Nucleus accumbens (tissue), 56 donors: ENCODE measurements at regions not wholly inside any gene's neighbourhood (a gene's known extent, or its start where the extent isn't known, plus 50 kb on each side); places are given as distances from the start of the nearest gene placed in this dataset.
A peak's percentile ranks its signal among the peaks of the same experiment; 100 is the strongest.

Experiments used
- DNase-seq, 56 donors: peaks; one replicate each; lab custom pipeline; 2025; lab: John Stamatoyannopoulos, UW

- DNase-seq = no peak
These were observed 75.4 kb upstream of the LINC01488 start for GRCh38 chr11:69406060-69406459.

DNA sequence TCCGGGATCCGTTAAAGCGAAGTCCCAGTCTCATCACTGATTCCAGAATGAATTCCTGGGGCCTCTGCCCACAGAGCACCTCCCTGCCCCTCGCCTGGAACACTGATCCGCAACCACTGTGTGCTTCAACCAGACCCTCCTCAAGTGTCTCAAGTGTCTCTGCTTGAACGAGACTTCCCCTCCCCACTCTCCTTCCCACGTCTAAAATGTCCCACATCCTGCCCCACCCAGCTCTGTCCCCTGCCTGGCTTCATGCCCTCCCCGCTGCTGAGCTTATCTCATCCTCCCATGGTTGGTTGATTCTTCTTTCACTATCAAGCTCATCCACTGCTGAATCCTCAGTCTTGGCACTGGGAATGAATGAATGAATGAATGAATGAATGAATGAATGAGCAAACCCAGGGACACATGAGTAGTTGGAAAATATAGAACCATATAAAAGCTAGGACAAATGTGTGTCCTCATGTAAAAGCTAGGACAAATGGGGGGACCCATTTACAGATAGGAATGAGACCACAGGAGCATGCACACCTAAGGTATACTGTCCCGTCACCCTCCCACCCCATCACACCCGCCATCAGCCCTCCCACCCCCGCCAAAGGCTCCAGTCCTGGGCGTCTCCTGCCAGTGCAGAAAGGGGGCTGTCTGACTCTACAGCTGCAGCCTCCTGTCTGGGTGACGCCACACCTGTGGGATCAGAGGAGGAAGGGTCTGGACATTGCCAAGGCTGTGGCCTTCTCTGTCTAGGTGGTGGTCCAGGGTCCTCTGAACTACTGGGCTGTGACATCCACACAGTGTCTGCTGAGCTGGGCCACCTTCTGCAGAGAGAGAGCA, 71.4 kb upstream of the LINC01488 start:
- no peak for DNase-seq

DNA sequence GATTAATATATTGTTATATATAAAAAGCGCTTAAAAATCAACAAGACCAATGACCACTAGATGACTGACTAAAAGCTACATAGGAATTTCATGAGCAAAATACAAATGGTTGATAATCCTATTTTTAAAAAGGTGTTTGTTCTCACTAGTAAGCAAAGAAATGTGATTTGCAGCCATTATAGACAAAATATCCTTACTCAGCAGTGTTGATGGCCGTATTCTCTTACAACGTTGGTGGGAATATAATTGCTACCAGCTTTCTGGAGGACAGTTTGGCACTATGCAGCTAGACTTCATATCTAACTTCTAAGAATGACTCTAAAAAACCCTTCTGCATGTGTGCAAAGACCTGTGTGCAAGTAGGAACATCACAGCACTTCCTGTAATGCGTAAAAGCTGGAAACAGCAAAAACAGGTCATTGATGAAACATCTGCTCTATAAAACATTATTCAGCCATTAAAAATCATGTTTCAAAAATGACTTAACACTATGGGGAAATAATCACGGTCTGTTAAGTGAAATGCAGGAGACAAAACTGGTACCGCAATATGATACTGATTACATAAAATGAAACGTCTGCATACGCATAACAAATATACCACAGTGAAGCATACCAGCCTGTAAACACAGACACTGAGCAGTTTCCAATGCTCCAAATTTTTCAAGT, 70.1 kb upstream of the LINC01488 start:
- no peak for DNase-seq

- no peak for DNase-seq
These were observed 68.3 kb upstream of the LINC01488 start for GRCh38 chr11:69413015-69413801.

GRCh38 chr11:69413993-69414392, 67.5 kb upstream of the LINC01488 start:
- DNase-seq = no peak

DNA sequence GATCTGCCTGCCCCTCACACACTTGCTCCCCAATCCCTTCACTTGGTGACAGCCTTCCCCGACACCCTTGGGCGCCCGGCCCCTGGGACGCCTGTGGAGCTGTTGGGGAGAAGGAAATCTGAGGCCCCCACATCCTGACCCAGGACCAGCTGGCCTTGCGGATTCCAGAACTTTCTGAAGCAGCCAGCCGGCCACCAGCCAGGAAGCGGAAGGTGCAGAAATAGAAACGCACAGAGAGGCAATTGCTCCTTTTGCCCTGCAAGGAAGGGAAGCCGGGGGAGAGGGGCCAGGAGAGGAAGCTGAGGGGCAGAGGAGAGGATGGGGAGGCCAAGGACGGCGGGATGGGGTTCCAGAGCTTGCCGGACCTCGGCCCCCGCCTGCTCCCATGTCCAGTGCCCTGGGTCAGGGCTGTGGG, 66.7 kb upstream of the LINC01488 start:
- DNase-seq = peak in 14 of 56 donors; percentile 8 to 46 (median 22)

DNA sequence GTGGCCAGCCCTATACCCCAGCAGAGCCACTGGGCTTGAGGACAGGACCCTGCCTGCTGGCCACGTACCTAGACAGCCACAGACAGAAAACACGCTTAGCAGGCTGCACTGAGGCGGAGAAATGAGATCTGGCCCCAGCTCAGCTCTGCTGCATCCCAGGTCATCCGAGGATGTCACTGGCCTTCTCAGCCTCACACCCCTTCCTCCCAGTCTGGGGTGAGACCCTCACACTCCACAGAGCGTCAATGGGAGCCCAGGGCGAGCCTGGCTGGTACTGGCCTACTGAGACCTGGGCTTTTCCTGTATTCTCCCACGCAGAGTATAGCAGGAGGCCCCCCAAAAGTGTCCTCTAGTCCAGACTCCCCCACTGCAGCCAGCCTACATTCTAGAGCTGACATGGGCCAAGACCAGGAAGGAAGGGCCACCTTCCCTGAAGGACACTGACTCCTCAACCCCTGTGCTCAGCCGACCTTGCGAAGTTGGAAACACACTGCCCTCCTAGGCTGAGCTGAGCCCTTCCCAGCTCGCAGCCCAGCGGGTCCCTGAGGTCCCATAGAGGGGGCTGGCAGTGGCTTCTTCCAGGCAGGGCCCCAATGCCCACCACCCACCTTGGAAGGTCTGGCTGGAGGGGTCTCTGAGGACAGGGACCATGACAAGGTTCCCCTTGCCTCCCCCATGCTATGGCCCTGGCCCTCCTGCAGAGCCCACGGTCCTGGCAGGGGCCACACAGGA, 65.9 kb upstream of the LINC01488 start:
- no peak for DNase-seq

GRCh38 chr11:69416143-69416515, 65.3 kb upstream of the LINC01488 start:
- DNase-seq = no peak

DNA sequence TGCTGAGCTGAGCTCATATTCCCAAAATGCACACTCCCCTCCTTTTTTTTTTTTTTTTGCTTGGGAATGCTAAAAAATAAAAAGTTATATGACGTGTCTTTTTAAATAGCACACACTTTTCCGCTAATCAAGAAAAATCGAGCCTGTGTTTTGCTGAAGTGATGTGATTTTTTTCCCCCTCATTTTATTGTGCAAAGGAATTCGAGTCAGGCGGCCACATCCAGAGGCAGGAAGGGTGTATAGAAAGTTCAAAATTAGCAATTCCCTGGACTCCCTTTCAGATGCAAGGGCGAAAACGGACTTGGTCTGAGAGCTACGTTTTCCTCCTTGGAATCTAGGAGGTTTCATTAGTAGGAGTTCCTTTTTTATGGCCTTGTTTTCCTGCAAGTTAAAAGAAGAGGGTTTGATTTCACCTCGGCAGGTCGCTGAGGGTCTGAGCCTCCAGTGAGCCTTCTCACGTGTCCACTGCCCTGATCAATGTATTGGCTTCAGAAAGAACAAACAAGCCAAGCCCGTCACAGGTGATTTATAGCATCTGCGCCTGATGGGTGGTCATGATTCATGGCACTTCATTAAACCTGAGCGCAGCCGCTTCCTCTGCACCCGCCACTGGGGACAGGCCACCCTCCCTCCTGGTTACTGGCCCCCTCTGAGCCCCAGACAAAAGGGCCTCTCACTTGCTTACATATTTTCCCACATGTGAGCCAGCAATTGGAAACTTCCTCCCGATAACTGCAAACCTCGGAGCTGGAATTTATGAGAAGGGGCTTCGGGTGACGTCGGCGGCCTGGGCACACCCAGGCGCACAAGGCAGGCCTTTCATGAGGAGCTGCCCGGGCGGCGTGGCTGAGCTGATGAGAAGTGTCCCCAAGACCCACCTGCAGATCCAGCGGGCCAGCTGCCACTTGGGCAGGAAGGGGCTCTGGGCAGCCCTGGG, 64.4 kb upstream of the LINC01488 start:
- no peak for DNase-seq

DNA sequence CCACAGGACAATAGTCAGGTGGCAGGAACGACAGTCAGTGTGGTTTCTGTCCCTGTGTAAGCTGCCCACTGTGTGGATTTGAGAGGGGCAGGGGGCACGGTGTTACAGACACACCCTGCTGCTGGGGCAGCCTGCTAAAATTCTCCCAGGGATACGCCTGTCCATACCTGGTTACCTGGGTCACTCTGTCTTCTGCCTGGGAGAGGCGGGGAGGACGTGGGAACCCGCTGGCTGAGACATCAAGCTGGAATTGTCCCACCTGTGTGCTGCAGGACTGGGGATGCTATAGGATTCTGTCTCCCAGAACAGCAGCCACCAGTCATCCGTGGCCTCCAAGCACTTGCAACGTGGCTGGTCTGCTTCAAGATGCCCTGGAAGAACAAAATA, 63.8 kb upstream of the LINC01488 start:
- no peak for DNase-seq

- no peak for DNase-seq
These were observed 62.7 kb upstream of the LINC01488 start for GRCh38 chr11:69418576-69419296.

DNA sequence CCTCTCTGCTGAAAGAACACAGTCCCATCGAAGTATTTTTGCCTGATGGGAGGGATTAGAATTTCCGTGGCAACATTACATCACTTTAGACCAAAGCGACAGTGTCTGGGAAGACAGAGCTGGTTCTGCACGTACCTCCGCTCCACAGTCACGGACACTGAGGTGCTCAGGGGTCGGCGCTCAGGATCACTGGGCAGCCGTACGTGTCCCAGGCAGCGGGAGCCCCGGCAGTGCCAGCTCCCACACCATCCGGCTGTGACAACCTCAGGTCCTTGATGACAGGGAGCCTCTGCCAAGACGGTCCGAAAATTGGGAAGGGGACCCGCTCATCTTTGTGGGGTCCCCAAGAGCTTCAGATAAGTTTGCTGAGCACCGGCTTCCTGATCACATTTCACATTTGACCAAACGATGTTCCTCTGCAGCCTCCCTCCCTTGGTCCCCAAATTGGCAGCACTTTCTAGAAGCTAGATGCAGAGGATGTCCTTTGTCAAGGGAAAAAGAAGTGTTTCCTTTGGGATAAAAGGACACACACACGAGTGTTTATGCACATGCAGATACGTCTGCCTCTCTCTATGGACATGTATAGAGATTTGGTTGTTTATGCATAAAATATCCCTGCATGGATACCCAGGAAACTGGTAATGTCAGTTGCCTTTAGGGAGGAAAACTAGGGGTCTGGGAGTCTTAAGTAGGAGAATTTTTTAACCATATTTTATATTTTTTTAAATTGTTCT, 61.6 kb upstream of the LINC01488 start:
- no peak for DNase-seq

- DNase-seq = no peak
These were observed 58.8 kb upstream of the LINC01488 start for GRCh38 chr11:69422645-69423044.

GRCh38 chr11:69423181-69423580, 58.3 kb upstream of the LINC01488 start:
- no peak for DNase-seq

GRCh38 chr11:69423611-69424385, 57.7 kb upstream of the LINC01488 start:
- DNase-seq = no peak

DNA sequence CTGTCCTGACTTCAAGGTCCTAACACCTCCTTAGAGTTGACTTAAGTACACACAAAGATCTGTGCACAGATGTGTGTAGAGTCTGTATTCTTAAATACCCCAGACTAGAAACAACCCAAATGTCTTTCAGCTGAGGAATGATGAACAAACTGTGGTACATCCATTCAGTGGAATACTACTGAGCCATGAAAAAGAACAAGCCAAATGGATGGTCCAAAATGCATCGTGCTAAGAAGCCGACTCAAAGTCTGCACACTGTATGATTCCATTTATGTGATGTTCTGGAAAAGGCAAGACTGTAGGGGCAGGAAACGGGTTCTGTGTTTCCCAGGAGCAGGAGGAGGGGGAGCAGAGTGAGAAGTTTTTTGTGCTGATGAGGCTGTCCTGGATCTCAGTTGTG, 56.7 kb upstream of the LINC01488 start:
- no peak for DNase-seq

DNA sequence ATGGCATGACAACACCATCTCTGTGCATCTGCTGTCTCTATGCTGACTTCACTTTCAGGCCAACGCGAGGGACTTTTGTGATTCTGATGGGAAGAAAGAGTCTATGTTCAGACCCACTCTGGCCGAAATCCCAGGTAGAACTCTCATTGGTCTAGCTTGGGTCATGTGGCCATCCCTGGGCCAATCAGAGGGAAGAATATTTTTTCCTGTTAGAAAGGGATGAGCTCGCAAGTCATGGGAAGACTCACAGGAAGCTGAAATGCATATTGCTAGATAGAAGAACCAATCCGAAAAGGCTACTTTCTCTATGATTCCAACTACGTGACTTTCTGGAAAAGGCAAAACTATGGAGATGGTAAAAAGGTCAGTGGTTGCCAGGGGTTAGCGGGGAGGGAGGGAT, 56.0 kb upstream of the LINC01488 start:
- no peak for DNase-seq
